ENCODE measurements at regions not wholly inside any gene's neighbourhood (a gene's known extent, or its start where the extent isn't known, plus 50 kb on each side); places are given as distances from the start of the nearest gene placed in this dataset.

GRCh38 chr4:66590488-66591215, 920.4 kb upstream of the EPHA5 start:
- TF ChIP-seq, protein P1, sequence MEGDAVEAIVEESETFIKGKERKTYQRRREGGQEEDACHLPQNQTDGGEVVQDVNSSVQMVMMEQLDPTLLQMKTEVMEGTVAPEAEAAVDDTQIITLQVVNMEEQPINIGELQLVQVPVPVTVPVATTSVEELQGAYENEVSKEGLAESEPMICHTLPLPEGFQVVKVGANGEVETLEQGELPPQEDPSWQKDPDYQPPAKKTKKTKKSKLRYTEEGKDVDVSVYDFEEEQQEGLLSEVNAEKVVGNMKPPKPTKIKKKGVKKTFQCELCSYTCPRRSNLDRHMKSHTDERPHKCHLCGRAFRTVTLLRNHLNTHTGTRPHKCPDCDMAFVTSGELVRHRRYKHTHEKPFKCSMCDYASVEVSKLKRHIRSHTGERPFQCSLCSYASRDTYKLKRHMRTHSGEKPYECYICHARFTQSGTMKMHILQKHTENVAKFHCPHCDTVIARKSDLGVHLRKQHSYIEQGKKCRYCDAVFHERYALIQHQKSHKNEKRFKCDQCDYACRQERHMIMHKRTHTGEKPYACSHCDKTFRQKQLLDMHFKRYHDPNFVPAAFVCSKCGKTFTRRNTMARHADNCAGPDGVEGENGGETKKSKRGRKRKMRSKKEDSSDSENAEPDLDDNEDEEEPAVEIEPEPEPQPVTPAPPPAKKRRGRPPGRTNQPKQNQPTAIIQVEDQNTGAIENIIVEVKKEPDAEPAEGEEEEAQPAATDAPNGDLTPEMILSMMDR (IDR thresholded peaks at IDR 0.05; ENCODE audit: insufficient read depth, low read depth, low read length), result no peak
- no peak for TF ChIP-seq EZH2 (IDR thresholded peaks at IDR 0.05; ENCODE audit: insufficient read depth, low read length)

Data from astrocyte (in vitro differentiated cells and primary cell).